NCI-H128 (cell line): ENCODE measurements at regions not wholly inside any gene's neighbourhood (a gene's known extent, or its start where the extent isn't known, plus 50 kb on each side); places are given as distances from the start of the nearest gene placed in this dataset.

Source experiments
- DNase-seq: peaks from one replicate; lab custom pipeline; 2025; ENCODE audit not compliant: unreplicated experiment; lab: John Stamatoyannopoulos, UW

DNA sequence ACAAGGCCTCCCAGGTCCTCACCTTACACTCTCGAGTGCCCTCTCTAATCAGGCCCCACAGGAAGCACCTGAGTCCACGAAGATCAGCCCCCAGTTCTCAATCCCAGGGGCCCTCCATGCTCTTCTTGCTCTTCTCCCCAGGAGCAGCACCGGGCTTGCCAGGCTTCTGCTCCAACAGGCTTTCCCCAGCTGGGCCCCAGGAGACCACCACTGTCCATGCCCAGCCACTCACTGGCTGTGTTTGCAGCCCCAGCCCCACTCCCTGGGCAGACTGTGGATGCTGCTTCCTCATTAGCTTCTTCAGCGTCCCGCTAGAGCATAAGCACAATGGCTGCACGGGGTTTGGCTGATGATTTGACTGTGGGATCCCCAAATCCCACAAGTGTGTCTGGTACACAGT is 781.9 kb downstream of the GALR1 start:
- DNase-seq, result no peak

DNA sequence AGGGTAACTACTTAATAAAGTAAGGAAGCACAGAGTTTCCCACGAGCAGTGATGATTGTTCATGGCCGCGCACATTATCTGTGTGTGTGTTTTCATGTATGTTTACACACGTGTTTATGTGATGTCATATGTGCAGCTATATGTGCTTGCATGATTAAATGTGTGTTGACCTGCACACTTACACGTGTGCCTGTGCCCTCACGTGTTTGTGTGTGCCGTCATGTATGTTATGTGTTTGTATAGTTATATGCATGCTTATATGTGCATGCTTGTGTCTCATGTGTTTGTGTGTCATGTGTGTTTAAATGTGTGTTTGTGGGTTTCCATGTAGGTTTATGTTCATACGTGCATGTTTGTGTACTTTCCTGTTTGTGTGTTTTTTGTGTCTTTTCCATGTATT is 782.3 kb downstream of the GALR1 start:
- no peak for DNase-seq

DNA sequence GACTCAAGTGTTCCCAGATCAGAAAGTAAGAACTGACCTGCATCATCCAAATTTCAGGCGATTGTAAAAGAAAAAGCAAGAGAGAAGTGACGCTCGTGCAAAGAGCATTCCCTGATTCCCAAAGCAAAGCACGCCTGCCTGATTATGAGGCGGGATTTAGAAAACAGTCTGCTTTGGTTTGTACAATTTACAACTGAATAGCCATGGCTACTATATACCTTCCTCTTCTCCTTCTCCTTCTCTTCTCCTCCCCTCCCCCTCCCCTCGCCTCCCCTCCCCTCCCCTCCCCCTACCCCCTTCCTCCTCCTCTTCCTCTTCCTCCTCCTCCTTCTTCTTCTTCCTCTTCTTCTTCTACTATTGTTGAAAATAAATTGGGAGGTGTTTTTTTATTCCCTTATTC is 782.9 kb downstream of the GALR1 start:
- no peak for DNase-seq

DNA sequence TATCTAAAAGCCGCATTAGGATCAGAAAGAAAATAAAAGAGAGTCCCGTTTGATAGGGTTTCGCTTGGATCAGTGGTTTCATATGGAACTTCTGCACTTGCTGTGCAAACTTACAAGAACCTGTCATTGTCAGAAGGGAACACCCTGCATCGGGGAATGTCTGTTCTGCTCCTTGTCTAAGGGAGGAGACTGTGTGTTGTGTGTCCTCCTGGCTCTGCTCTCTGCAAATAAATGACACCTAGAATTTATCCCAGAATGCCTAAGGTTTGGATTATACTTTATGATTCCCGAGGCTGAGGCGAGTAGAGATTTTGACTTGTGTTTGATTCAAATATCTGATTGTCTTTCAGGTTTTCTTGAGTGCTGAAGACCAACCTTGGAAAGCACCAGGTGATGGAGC is 785.1 kb downstream of the GALR1 start:
- DNase-seq, result no peak

DNA sequence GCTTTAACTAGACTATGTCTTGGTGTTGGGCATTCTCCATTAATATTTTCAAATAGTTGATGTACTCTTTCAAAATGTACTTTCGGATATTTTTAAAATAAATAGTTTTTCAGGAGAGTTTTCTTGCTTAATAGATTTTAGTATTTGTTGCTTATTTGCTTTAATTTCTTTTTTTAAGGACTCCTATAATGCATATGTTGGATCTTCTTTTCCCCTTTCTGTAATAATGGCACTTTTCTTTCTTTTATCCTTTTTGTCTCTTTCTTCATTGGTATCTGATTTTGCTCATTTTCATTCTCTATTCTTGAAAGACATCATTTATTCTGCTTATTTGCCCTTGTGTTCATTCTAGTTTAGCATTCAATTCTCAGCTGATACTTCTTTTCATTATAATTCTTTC is 791.6 kb downstream of the GALR1 start:
- no peak for DNase-seq

DNA sequence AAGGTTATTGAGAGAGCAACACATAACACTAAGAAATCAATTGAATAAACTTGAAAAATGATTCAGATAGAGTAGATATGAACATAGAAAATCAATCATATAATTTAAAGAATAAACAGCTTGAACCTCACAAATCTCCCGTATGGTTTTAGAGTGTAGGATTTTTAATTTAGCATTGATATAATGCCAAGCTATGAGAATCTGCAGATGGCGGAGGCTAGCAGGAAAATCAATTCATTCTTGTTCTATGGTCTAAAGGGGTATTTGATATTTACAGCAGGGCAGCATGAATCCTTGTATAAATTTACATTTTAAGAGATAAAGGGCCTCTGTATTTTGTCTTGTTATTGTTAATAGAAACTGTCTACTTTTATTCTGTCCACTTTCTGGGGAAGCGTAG is 797.0 kb downstream of the GALR1 start:
- DNase-seq, result no peak

DNA sequence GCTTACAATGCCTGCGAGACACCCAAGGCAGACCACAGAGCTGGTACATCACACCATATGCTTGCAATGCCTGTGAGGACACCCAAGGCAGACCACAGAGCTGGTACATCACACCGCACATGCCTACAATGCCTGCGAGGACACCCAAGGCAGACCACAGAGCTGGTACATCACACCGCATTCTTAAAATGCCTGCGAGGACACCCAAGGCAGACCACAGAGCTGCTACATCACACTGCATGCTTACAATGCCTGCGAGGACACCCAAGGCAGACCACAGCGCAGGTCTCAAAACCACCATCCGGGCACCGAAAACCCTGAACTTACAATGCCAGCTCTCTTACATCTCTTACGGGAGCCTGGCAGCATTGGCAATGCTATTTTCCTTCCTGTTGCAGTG is 799.6 kb downstream of the GALR1 start:
- DNase-seq, result no peak

DNA sequence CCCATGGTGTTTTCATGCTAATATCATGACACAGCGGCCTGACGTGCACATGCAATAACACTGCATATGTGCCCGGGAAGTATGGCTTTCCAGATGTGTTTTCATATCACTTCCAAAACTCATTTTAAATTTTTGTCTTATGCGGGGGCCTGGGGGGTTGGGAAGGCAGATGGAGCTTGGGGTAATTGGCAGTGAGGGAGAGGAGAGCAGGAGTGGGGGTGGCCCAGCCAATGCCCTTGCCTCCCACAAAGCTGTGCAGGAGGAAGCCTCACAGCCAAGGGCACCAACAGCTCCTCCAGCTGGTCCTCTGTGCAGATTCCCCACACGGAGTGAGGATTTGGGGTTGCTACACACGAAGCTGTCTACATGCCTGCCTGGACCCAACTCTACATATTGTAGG is 805.2 kb downstream of the GALR1 start:
- DNase-seq, result no peak

DNA sequence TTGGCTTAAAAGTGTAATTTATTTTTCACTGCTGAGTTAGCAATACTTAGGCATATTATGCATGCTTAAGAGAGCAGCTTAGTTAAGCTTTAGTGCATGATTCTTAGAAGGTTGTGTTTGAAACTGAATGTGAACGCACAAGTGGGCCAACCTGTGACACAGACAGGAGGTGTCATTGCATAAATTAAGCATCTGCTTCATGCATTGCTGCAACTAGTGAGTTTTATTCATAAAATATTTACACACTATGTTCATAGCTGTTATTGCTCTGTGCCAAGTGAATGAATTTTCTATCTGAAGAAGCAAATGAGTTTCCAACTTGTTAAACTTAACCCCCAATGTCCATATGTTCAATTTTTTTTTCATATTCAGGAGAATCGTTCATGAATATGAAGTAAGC is 806.4 kb downstream of the GALR1 start:
- DNase-seq, result no peak

DNA sequence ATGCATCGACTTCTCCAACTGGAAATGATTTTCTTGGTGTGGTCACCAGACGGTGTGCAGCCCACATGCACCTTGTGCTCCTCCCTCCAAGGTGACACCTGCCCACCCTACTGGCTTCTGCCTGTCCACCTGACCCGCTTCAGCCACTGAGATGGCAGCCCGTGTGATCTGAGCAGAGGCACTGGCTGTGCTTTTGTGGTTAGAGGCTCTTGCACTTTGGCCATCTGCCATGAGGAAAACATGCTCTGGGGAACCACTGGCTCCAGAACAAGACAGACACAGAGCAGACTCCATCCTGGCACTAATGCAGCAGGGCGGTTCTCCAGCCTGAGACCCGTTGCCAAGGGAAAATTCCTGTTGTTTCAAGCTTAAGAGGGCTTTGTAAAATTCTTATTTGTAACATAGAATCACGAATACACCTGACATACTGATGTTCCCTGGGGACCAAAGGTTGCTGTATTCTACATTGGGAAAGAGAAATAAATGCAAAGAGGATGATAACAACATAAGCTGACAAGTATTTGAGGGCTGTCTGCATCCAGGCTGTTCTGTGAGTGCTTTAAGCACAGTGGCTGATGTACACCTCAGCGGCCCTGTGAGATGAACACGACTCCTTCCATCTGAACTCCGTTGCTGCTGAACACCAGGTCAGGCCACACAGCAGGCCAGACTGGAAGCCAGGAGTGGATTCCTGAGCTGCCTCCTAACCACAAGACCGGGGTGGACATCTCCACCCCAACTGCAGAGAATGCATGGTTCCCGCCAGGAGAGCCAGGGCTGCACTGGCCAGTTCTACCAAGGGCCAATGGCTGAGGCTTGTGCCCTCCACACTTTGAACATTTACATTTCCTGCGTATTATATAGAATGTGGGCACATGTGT is 820.4 kb downstream of the GALR1 start:
- no peak for DNase-seq

DNA sequence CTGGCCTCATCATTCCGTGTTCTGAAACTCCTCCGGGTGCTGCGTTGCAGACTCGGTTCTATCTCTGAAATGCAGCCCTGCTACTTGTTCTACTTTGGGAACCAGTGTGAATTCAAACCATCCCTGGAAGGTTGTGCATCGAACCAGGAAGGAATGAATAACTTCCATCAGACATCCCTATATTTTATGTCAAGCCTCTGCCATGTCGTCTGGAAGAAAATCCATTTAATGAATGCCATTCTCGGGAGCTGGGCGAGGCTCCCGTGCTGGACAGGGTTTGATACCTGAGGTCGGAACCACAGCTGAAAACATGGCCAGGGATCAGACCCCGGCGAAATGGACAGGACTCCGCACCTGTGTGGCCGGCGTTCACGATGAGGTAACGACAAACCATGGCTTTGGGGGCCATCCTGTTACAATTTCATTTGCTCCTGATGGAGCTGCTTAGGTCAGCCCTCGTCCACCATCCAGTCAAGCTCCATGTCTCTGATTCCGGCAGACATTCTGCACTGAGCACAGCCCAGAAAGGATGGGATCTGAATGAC is 821.6 kb downstream of the GALR1 start:
- DNase-seq, result no peak

DNA sequence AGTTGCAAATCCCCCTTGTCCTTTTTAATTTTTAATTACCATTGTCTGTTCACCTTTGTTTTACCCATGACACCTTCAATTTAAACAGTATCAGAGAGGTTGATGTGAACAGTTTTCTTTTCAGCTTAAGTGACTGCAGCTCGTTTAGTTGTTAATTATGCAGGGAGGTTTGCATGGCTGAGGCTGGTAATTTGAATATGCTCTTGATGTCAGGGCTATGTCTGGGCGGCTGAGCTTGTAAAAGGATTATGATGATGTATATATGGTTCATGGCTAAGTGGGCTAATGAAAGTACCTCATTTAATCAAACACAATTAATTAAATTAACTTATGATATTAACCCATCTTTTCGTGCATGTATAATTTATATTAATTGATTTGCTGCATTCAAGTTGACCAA is 822.1 kb downstream of the GALR1 start:
- DNase-seq, result no peak

DNA sequence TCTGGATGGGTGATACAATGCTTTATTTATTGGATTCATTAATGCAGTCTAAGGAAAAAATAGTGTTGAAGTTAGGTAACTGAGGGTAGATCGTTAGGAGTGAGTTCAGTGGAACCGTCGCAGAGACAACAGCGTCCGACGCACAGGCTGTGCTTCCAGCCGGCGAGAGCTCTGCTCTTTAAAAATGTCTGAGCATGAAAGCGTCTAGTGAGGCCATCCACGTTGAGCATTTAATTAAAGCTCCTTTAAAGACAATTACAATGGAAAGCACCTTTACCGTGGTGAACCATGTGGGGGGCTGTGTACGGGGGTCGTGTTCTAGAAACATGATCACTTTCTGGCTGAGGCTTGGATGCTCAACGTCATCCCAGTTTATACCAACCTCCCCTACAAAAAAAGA is 822.7 kb downstream of the GALR1 start:
- no peak for DNase-seq

DNA sequence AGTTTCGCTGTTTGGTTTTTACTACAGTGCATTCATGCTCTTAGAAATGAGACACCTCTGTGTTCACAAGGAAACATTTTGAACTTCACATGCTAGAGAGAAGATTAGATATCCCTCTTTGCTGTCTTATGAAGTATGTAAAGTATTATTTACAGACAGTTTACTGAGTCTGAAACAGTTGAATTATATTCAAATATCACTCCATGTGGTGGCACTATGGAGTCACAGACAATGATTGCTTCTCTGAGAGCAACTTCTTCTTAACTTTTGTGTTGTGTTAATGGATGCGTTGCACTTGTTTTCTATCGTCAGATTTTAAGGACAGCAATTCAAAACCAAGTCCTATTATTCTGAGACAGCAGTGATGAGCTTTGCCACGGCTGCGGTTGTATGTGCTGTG is 823.6 kb downstream of the GALR1 start:
- peak; percentile 29 for DNase-seq

DNA sequence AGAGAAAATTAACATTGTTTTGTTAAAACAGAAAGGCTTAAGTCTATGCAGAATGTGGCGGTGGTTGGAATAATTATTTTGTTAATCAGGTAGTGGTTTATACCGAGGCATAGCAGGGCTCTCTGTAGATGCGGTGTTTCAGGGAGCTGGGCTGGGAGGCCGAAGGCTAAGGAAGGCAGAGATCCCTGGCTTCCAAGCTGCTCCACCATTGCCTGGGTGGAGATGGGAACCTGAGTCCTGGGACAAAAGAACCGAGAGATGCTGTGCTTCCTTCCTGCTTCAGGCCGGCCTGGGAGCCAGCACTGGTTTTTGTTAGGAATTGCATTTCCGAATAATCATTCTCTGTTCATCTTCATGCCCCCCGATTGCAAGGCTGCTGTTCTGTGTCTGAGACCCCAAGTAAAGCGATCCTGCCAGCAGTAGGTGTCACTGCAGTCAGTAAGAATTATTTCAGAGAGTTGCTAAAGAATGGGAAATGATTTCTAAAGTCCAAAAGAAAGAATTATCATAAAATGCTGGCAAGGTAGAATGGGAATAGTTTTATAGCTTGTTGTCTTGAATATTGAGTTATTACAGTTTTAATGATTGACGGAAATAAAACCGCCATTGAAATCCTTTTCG is 824.9 kb downstream of the GALR1 start:
- no peak for DNase-seq

DNA sequence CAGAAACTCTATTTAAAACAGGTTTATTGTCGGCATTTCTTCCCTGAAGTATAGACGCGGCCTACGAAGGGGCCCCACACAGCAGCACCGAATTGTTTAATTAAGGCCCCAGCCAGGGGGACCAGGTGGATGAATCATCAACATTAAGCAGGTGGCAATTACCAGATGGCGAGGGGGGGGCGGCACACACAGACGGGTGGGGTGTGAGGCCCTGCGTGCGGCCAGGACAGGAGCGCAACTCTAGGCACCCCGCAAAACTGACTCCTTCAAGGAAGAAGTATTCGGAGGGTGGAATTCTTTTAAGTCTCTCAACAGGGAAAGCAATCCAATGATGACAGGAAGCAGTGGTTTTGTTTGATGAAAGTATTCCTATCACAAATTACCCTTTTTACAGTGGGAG is 830.4 kb downstream of the GALR1 start:
- no peak for DNase-seq

DNA sequence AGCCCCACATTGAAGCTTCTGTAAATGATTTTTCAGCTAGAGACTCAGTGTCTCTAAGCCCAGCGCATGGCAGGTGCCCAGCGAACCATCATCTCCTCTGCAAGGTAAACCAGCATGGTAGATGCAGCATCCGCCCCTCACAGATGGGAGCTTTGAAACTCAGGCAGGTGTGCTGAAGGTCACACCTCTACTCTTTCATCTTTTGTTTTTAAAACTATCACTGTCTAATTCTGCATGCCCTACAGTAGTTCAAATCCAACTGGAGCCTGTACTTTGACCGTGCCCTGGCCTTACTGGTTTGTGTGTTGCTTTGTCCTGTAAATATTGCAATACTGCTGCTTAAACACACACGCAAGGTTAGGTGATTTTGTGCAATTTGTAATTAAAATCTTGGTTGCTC is 831.1 kb downstream of the GALR1 start:
- DNase-seq, result no peak

DNA sequence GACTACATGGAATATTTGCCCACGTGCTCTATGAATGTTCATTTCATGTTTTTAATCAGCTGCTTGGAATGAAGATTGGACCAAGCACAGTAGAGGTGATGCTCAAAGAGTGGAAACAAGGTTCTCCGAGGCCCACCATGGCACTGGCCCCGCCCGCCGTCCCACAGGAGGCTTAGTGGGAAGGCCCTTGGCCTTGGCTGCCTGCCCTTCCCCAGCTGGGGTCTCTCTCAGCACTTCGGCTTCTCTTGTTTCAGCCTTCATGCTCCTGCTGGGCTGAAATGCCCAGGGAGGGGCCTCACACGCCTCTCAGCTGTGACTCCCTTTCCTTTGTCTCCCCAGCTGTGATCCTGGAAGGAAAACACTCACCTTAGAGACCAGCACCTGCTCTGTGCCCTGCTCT is 833.2 kb downstream of the GALR1 start:
- DNase-seq, result peak; percentile 90

DNA sequence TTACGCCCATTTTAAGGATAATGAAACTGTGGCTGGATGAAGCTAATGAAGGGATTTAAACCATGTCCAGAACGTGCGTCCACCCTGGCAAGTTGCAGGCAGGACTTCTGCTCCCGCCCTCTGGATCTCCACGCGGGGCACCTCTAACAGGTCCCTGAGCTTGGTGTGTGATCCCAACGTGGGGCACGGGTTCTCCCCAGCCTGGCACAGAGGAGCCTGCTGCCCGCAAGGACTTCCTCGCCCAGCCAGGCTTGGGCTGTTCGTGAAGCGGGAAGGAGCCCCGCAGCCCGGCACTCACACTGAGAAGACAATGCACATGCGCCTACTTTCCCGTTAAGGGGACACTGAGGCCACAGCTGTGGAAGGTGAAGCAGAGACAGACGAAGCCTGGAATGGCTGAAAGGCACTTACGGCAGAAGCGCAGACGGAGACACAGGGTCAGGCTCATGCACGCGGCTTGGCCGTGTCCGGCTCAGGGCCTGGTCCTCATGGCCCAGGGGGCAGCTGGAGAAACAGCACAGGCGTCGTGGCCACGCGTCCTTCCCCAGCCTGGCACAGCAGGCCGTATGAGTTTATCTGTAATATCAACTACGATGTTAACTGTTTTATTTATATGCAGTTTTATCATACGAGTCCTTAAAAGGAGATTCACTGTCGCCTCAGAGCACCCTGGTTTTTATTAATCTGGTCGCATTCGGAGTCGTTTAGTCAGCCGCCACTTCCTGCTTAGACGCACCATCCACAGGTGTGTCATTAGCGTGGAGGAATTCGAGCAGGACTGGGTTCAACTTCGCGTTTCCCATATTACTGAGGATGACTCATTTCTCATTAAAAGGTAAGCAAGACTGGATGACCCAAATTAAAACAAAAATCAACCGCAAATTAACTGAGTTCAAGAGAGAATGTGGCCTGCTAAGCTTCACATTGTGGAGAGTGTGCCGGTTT is 835.9 kb downstream of the GALR1 start:
- no peak for DNase-seq

DNA sequence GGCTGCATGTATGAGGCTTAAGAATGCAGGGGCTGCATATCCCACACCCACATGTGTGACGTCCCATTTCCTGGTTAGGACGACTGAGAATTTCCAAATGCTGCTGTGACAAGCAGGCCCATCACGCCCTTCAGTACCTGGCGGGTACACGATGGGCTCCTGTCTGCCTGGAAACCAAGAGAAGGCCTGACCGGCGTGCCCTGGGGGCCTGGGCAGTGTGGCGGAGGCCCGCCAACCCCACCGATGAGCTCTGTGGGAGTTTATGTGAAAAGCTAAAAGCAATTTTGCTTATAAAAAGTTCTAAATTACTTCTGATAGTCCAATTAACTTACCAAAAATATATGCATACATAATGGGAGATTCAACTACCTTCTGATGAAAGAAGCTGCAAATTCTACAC is 837.3 kb downstream of the GALR1 start:
- DNase-seq, result no peak

DNA sequence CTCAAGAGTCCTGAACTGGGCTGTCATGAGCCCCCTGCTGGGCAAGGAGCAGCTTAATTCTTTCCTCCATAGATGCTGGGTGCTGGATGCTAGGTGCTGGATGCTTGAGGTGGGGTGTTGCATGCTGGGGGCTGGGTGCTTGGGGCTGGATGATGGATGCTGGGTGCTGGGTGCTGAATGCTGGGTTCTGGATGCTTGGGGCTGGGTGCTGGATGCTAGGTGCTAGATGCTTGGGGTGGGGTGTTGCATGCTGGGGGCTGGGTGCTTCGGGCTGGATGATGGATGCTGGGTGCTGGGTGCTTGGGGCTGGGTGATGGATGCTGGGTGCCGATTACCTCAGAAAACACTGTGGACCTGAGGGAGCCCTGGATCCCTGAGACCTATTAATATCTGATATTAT is 837.7 kb downstream of the GALR1 start:
- DNase-seq, result no peak
